ENCODE measurements at regions not wholly inside any gene's neighbourhood (a gene's known extent, or its start where the extent isn't known, plus 50 kb on each side); places are given as distances from the start of the nearest gene placed in this dataset.

- intact Hi-C loops (cut with DNase I, micrococcal nuclease) = no loop called here
- DNase-seq = no peak
- Mint-ChIP-seq H3K9me3 (ENCODE audit: low read depth) (no peaks in the 10 kb centered on the region), H3K4me1 (no peaks in the 10 kb centered on the region), H3K27me3 (peaks cover 5% of the 10 kb centered on the region), H3K27ac (no peak overlapping the region), H3K36me3 (ENCODE audit: low read depth) (no peaks in the 10 kb centered on the region), H3K4me3 (no peak overlapping the region)
- ChIA-PET CTCF (no interaction called here), POLR2A (no interaction called here)
- ATAC-seq = no peak
Observed at GRCh38 chr11:133687781-133688180, 155.5 kb upstream of the OPCML start.

DNA sequence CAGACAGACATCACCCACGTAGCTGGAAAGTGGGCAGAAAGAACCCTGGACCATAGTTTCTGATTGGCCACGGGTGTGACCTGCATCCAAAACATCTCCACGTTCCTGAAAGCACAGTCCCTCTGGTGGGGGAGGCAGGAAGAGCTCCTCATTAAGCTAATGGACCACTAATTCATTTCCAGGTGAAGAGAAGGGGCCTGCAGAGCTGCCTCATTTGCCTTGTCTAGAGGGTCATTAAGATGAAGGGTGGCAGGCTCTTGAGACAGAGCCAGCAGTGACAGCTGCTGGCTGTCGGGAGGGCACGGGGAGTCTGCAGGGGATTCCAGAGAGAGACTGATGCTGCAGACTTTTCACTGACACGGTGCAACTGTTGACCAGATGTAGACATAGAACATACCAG is 149.6 kb upstream of the OPCML start:
- no peaks in the 10 kb centered on the region for H3K9me3 Mint-ChIP-seq (ENCODE audit: low read depth)
- intact Hi-C loops (cut with DNase I, micrococcal nuclease) = no loop called here
- ChIA-PET CTCF (no interaction called here), POLR2A (no interaction called here)
- DNase-seq (no peak), ATAC-seq (no peak)
- no peaks in the 10 kb centered on the region for H3K36me3 Mint-ChIP-seq (ENCODE audit: low read depth)
- peaks cover 15% of the 10 kb centered on the region for H3K27me3 Mint-ChIP-seq
- no peak overlapping the region for H3K27ac Mint-ChIP-seq
- no peaks in the 10 kb centered on the region for H3K4me1 Mint-ChIP-seq
- no peak overlapping the region for H3K4me3 Mint-ChIP-seq

GRCh38 chr11:133679896-133680295 is 147.6 kb upstream of the OPCML start:
- H3K4me3 Mint-ChIP-seq = no peak overlapping the region
- no peaks in the 10 kb centered on the region for H3K4me1 Mint-ChIP-seq
- peaks cover 14% of the 10 kb centered on the region for H3K27me3 Mint-ChIP-seq
- ATAC-seq = no peak
- intact Hi-C loops (cut with DNase I, micrococcal nuclease) = no loop called here
- no peak for DNase-seq
- POLR2A ChIA-PET = no interaction called here
- H3K9me3 Mint-ChIP-seq (ENCODE audit: low read depth) = no peaks in the 10 kb centered on the region
- no peaks in the 10 kb centered on the region for H3K36me3 Mint-ChIP-seq (ENCODE audit: low read depth)
- CTCF ChIA-PET = no interaction called here
- no peak overlapping the region for H3K27ac Mint-ChIP-seq

- H3K27me3 Mint-ChIP-seq = peaks cover 12% of the 10 kb centered on the region
- no peaks in the 10 kb centered on the region for H3K9me3 Mint-ChIP-seq (ENCODE audit: low read depth)
- H3K4me1 Mint-ChIP-seq = no peaks in the 10 kb centered on the region
- DNase-seq (no peak), ATAC-seq (no peak)
- H3K4me3 Mint-ChIP-seq = no peak overlapping the region
- no peaks in the 10 kb centered on the region for H3K36me3 Mint-ChIP-seq (ENCODE audit: low read depth)
- CTCF ChIA-PET = no interaction called here
- intact Hi-C loops (cut with DNase I, micrococcal nuclease) = no loop called here
- POLR2A ChIA-PET = no interaction called here
- no peak overlapping the region for H3K27ac Mint-ChIP-seq
Observed at GRCh38 chr11:133678191-133678590, 145.9 kb upstream of the OPCML start.

DNA sequence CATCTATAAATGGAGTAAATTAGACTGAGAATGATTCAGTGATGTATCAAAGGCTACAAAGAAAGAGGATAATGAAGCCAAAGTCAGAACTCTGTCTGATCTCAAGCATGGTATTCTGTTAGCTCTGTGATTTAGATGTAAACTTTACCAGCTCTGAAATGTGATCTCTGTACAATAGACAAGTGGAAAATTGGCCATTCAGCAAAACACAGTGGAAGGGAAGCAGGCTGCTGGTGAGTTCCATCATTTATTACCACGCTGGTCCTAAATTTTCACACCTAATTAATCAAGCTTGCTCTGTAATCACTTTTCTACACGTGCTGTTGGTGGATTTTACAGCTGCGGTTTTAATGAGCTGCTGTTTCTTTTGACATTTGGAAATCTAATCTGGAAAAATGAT is 145.1 kb upstream of the OPCML start:
- Mint-ChIP-seq H3K27me3 (peaks cover 9% of the 10 kb centered on the region), H3K9me3 (ENCODE audit: low read depth) (no peaks in the 10 kb centered on the region), H3K36me3 (ENCODE audit: low read depth) (no peaks in the 10 kb centered on the region), H3K4me3 (no peak overlapping the region), H3K4me1 (no peaks in the 10 kb centered on the region), H3K27ac (no peak overlapping the region)
- CTCF ChIA-PET = interaction anchor here (1.2 kb wide), 1 partner anchor 26 kb away, joined by 3 read pairs; no protein-coding TSS in a partner anchor
- ATAC-seq (no peak), DNase-seq (no peak)
- POLR2A ChIA-PET = no interaction called here
- intact Hi-C loops (cut with DNase I, micrococcal nuclease) = no loop called here

DNA sequence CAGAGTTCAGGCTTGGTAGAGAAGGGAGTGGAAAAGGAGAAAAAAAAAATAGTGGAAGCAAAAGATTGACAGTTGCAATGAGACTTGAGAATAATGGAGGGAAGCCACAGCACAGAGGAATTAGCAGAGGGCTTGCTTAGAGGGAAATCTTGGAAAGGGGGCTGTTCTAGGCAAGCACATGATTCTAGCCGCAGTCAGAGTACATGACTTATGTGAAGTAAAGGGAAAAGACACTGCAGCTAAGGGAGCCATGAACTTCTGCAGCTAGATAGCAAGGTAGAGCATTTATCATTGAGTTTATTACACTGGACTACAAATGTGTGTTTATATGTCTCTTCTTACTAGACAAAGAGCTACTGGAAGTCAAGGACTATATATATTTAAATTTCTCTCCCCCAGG is 144.0 kb upstream of the OPCML start:
- ChIA-PET POLR2A (no interaction called here), CTCF (no interaction called here)
- H3K4me1 Mint-ChIP-seq = no peaks in the 10 kb centered on the region
- peaks cover 7% of the 10 kb centered on the region for H3K27me3 Mint-ChIP-seq
- DNase-seq (no peak), ATAC-seq (no peak)
- H3K36me3 Mint-ChIP-seq (ENCODE audit: low read depth) = no peaks in the 10 kb centered on the region
- H3K4me3 Mint-ChIP-seq = no peak overlapping the region
- intact Hi-C loops (cut with DNase I, micrococcal nuclease) = no loop called here
- no peaks in the 10 kb centered on the region for H3K9me3 Mint-ChIP-seq (ENCODE audit: low read depth)
- no peak overlapping the region for H3K27ac Mint-ChIP-seq

DNA sequence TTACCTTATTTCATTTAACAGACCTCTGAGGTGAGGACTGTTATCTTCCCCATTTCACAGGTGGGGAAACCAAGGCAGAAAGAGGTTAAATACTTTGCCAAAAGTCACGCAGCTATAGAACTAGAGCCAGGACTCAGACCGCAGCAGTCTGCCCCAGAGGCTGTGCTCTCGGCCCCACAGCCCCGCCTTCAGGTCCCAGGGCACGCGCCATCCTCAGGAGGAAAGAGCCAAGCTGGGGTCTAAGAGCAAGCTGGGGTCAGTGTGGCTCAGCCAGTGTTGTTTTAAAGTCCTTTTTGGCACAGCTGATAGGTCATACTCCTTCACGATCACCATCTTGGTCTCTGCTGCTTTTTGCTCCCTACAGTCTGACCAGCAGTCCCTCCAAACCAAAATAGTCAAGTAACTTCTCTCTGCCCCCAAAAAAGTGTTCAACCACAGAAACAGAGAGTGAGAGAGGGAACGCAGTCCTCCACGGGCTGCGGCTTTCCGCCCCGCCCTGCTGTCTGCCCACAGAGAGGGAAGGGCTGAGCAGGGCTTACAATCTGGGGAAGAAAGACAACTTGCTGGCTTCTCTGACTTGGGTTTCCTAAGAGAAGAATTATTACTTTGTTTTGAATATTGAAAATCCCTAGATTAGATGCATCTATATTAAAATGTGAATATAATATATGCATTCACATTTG is 137.2 kb upstream of the OPCML start:
- POLR2A ChIA-PET = no interaction called here
- DNase-seq (no peak), ATAC-seq (no peak)
- no peak overlapping the region for H3K4me3 Mint-ChIP-seq
- H3K9me3 Mint-ChIP-seq (ENCODE audit: low read depth) = no peaks in the 10 kb centered on the region
- H3K4me1 Mint-ChIP-seq = no peaks in the 10 kb centered on the region
- H3K27me3 Mint-ChIP-seq = peaks cover 6% of the 10 kb centered on the region
- H3K27ac Mint-ChIP-seq = no peak overlapping the region
- CTCF ChIA-PET = no interaction called here
- no peaks in the 10 kb centered on the region for H3K36me3 Mint-ChIP-seq (ENCODE audit: low read depth)
- intact Hi-C loops (cut with DNase I, micrococcal nuclease) = no loop called here

DNA sequence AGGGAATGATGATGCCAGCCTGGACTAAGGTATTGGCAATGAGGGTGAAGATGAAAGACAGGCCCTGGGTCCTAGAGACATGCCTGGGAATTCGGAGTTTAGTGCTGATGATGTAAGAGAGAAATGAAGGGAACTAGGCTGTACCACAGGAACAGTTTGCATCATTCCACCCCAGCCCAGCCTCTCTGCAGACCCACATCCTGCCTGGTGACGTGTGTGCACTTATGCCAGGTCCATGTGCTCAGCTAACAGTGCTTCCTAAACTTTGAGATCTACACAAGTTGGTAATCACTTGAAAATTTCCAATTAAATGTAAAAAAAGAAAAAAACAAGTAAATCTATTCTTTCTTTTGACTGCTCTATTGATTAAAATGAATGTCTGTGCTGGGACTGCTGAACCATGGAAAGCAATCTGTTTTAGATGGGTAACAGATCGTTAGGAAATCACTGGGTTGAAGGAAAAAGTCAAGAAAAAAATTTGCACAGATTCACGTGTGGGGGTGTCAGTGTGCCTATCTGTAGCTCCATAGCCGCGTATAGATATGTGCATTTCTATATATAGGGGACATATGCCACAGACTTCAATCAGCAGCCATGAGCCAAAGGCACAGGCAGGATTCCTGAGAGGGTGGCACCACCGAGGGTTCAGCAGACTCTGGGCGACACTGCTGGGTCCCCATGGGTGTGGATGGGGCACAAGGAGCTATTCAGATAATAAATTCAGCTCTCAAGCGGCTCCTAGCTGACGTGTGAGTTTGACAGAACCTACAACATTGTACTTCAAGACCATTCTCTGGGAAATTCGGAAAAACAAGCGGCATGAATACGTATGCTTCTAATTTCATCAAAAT is 131.1 kb upstream of the OPCML start:
- H3K4me1 Mint-ChIP-seq = no peaks in the 10 kb centered on the region
- DNase-seq (no peak), ATAC-seq (no peak)
- ChIA-PET CTCF (no interaction called here), POLR2A (no interaction called here)
- intact Hi-C loops (cut with DNase I, micrococcal nuclease) = no loop called here
- no peaks in the 10 kb centered on the region for H3K36me3 Mint-ChIP-seq (ENCODE audit: low read depth)
- no peaks in the 10 kb centered on the region for H3K9me3 Mint-ChIP-seq (ENCODE audit: low read depth)
- H3K27ac Mint-ChIP-seq = no peak overlapping the region
- no peak overlapping the region for H3K4me3 Mint-ChIP-seq
- H3K27me3 Mint-ChIP-seq = no peaks in the 10 kb centered on the region

DNA sequence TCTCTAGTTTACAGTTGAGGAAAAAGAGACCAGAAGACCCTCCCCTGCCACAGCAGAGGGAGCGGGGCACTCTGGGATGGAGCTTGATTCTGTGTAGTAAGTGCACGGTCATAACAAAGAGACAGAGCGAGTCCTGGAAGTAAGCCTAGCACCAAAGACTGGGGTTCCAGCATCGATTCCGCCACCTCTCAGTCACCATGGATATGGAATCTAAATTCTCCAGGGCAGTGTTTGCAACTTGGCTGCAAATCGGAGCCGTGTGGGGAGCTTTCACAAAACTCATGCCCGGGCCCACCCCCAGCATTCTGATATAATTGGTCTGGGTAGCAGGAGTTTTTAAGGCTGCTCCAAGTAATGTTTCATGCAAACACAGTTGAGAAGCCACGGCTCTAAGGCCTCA is 129.5 kb upstream of the OPCML start:
- ATAC-seq (no peak), DNase-seq (no peak)
- CTCF ChIA-PET = no interaction called here
- POLR2A ChIA-PET = no interaction called here
- intact Hi-C loops (cut with DNase I, micrococcal nuclease) = no loop called here
- Mint-ChIP-seq H3K36me3 (ENCODE audit: low read depth) (no peaks in the 10 kb centered on the region), H3K4me3 (no peak overlapping the region), H3K27ac (no peak overlapping the region), H3K27me3 (no peaks in the 10 kb centered on the region), H3K4me1 (no peaks in the 10 kb centered on the region), H3K9me3 (ENCODE audit: low read depth) (peaks cover 2% of the 10 kb centered on the region)

- Mint-ChIP-seq H3K36me3 (ENCODE audit: low read depth) (no peaks in the 10 kb centered on the region), H3K4me1 (no peaks in the 10 kb centered on the region), H3K9me3 (ENCODE audit: low read depth) (peaks cover 3% of the 10 kb centered on the region), H3K27me3 (no peaks in the 10 kb centered on the region), H3K4me3 (no peak overlapping the region), H3K27ac (no peak overlapping the region)
- no peak for DNase-seq
- no peak for ATAC-seq
- intact Hi-C loops (cut with DNase I, micrococcal nuclease) = no loop called here
- ChIA-PET POLR2A (no interaction called here), CTCF (no interaction called here)
Observed at GRCh38 chr11:133660202-133660568, 127.9 kb upstream of the OPCML start.

- no peak overlapping the region for H3K27ac Mint-ChIP-seq
- H3K9me3 Mint-ChIP-seq (ENCODE audit: low read depth) = peaks cover 3% of the 10 kb centered on the region
- no peak for ATAC-seq
- no peak for DNase-seq
- POLR2A ChIA-PET = no interaction called here
- H3K27me3 Mint-ChIP-seq = no peaks in the 10 kb centered on the region
- no peaks in the 10 kb centered on the region for H3K4me1 Mint-ChIP-seq
- CTCF ChIA-PET = interaction anchor here (0.6 kb wide), 1 partner anchor 39 kb away, joined by 4 read pairs; no protein-coding TSS in a partner anchor
- intact Hi-C loops (cut with DNase I, micrococcal nuclease) = no loop called here
- no peaks in the 10 kb centered on the region for H3K36me3 Mint-ChIP-seq (ENCODE audit: low read depth)
- H3K4me3 Mint-ChIP-seq = no peak overlapping the region
Observed at GRCh38 chr11:133659538-133660201, 127.4 kb upstream of the OPCML start.

DNA sequence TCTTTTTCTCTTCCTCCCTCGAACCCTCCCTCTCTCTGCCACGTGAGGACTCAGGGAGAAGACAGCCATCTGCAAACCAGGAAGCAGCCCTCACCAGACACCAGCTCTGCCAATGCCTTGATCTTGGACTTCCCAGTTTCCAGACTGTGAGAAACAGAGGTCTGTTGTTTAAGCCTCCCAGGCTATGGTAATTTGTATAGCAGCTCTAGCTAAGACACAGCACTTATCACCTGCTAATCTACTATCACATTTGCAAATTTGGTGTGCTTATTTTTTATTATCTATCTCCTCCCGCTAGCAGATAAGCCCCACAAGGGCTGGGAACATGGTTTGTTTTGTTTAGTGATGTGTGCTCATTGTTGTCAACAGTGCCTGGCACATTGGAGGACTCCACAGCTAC is 124.8 kb upstream of the OPCML start:
- ChIA-PET POLR2A (no interaction called here), CTCF (no interaction called here)
- intact Hi-C loops (cut with DNase I, micrococcal nuclease) = no loop called here
- H3K36me3 Mint-ChIP-seq (ENCODE audit: low read depth) = no peaks in the 10 kb centered on the region
- H3K27me3 Mint-ChIP-seq = no peaks in the 10 kb centered on the region
- no peak overlapping the region for H3K4me3 Mint-ChIP-seq
- H3K4me1 Mint-ChIP-seq = no peaks in the 10 kb centered on the region
- DNase-seq (no peak), ATAC-seq (no peak)
- H3K27ac Mint-ChIP-seq = no peak overlapping the region
- peaks cover 3% of the 10 kb centered on the region for H3K9me3 Mint-ChIP-seq (ENCODE audit: low read depth)

All from activated CD4-positive, alpha-beta T cell treated with anti-CD3 and anti-CD28 coated beads for 36 hours (primary cell).